ENCODE measurements at regions not wholly inside any gene's neighbourhood (a gene's known extent, or its start where the extent isn't known, plus 50 kb on each side); places are given as distances from the start of the nearest gene placed in this dataset.

- TF ChIP-seq CTCF (conservative IDR thresholded peaks at IDR 0.05) (no peak), EZH2 (IDR thresholded peaks at IDR 0.05; ENCODE audit: low read depth) (no peak)
Observed at GRCh38 chr4:24664956-24665355, 80.6 kb upstream of the DHX15 start.
